MM.1S (cell line): ENCODE measurements at regions not wholly inside any gene's neighbourhood (a gene's known extent, or its start where the extent isn't known, plus 50 kb on each side); places are given as distances from the start of the nearest gene placed in this dataset.

Source experiments
- DNase-seq: peaks from one replicate; pipeline ENCODE4 v3.0.0-alpha.2; 2015
- H2AFZ ChIP-seq: fragments of 300-600 bp; sonication (generic); 2 replicates; pipeline ENCODE4 v1.6.0; 2016; ENCODE audit warnings: antibody characterized with exemption, low read length
- H3F3A ChIP-seq: fragments of 300-600 bp; sonication (generic); 2 replicates; pipeline ENCODE4 v1.6.1; 2016; ENCODE audit warnings: mild to moderate bottlenecking, antibody characterized with exemption, low read length, moderate library complexity, mixed read lengths; ENCODE audit not compliant: insufficient read depth
- H3K27ac ChIP-seq: fragments of 300-600 bp; sonication (generic); 2 replicates; pipeline ENCODE4 v1.5.1; 2016; ENCODE audit warnings: mild to moderate bottlenecking, low read length
- H3K27me3 ChIP-seq: fragments of 300-600 bp; sonication (generic); replicated peaks from 2 replicates; pipeline ENCODE4 v1.6.0; 2016; ENCODE audit warnings: low read length; ENCODE audit not compliant: insufficient read depth
- H3K36me3 ChIP-seq: fragments of 300-600 bp; sonication (generic); replicated peaks from 2 replicates; pipeline ENCODE4 v1.6.1; 2016; ENCODE audit warnings: mild to moderate bottlenecking, low read length, mixed read lengths; ENCODE audit not compliant: insufficient read depth
- H3K4me1 ChIP-seq: fragments of 300-600 bp; sonication (generic); 2 replicates; pipeline ENCODE4 v1.6.1; 2016; ENCODE audit warnings: low read length, mixed read lengths
- H3K4me2 ChIP-seq: fragments of 300-600 bp; sonication (generic); 2 replicates; pipeline ENCODE4 v1.6.0; 2016; ENCODE audit warnings: low read depth, low read length
- H3K4me3 ChIP-seq: fragments of 300-600 bp; sonication (generic); 2 replicates; pipeline ENCODE4 v1.5.1; 2016; ENCODE audit warnings: low read length, mixed read lengths
- H3K79me2 ChIP-seq: fragments of 300-600 bp; sonication (generic); 2 replicates; pipeline ENCODE4 v1.6.1; 2016; ENCODE audit warnings: mixed run types, low read length, mixed read lengths
- H3K9ac ChIP-seq: fragments of 300-600 bp; sonication (generic); 2 replicates; pipeline ENCODE4 v1.6.1; 2016; ENCODE audit warnings: low read length, mixed read lengths
- H3K9me2 ChIP-seq: fragments of 300-600 bp; sonication (generic); replicated peaks from 2 replicates; pipeline ENCODE4 v1.6.1; 2016; ENCODE audit warnings: mild to moderate bottlenecking, low read length, mixed read lengths; ENCODE audit not compliant: insufficient read depth
- H3K9me3 ChIP-seq: fragments of 300-600 bp; sonication (generic); replicated peaks from 2 replicates; pipeline ENCODE4 v1.6.1; 2016; ENCODE audit warnings: mild to moderate bottlenecking, low read length, mixed read lengths; ENCODE audit not compliant: insufficient read depth
- H4K20me1 ChIP-seq: fragments of 300-600 bp; sonication (generic); 2 replicates; pipeline ENCODE4 v1.6.1; 2016; ENCODE audit warnings: mild to moderate bottlenecking, low read length, moderate library complexity, mixed read lengths; ENCODE audit not compliant: insufficient read depth
- EZH2 ChIP-seq: fragments of 300-600 bp; sonication (generic); optimal IDR thresholded peaks from 2 replicates; pipeline ENCODE3; 2017; ENCODE audit warnings: low read depth, mild to moderate bottlenecking, antibody characterized with exemption, low read length, mixed read lengths
- EZH2phosphoT487 ChIP-seq: fragments of 300-600 bp; sonication (generic); IDR thresholded peaks from 2 replicates; pipeline ENCODE4 v1.6.1; 2018; ENCODE audit warnings: antibody characterized with exemption, low read length
- TF ChIP-seq, protein P1 (sequence below): fragments of 300-600 bp; sonication (generic); IDR thresholded peaks from 2 replicates; pipeline ENCODE4 v1.5.1; 2016; ENCODE audit warnings: antibody characterized with exemption, low read length, mixed read lengths

DNA sequence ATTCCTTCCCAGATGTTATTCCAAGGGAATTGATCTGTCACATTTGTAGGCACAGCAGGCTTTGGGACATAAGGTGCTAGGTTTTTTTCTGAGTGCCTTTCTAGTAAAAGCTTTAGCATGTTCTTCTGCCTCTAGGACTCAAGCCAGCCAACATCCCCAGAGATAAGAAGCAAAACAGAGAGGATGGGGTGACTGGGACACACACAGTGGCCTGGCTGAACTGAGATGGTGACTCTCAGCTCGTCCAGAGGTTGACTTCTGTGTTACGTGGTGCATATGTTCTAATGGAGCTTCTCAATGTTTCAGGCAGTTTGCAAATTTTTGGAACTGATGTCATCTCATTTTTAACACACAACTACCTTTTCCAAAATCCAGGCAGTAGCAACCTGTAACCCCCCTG, 188.1 kb upstream of the CELF2 start:
- Histone ChIP-seq H3K4me3 (no peak overlapping the region), H3K9me3 (no peaks in the 10 kb centered on the region), H3K9ac (no peak overlapping the region), H3K4me2 (no peak overlapping the region), H3K36me3 (no peaks in the 10 kb centered on the region), H3K27me3 (no peaks in the 10 kb centered on the region), H2AFZ (no peak overlapping the region), H3K27ac (no peak overlapping the region), H4K20me1 (no peaks in the 10 kb centered on the region), H3K4me1 (no peaks in the 10 kb centered on the region), H3K79me2 (no peaks in the 10 kb centered on the region), H3K9me2 (no peaks in the 10 kb centered on the region), H3F3A (no peaks in the 10 kb centered on the region)
- TF ChIP-seq EZH2phosphoT487 (no peak), EZH2 (no peak)
- TF ChIP-seq, protein P1, sequence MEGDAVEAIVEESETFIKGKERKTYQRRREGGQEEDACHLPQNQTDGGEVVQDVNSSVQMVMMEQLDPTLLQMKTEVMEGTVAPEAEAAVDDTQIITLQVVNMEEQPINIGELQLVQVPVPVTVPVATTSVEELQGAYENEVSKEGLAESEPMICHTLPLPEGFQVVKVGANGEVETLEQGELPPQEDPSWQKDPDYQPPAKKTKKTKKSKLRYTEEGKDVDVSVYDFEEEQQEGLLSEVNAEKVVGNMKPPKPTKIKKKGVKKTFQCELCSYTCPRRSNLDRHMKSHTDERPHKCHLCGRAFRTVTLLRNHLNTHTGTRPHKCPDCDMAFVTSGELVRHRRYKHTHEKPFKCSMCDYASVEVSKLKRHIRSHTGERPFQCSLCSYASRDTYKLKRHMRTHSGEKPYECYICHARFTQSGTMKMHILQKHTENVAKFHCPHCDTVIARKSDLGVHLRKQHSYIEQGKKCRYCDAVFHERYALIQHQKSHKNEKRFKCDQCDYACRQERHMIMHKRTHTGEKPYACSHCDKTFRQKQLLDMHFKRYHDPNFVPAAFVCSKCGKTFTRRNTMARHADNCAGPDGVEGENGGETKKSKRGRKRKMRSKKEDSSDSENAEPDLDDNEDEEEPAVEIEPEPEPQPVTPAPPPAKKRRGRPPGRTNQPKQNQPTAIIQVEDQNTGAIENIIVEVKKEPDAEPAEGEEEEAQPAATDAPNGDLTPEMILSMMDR = no peak
- no peak for DNase-seq

DNA sequence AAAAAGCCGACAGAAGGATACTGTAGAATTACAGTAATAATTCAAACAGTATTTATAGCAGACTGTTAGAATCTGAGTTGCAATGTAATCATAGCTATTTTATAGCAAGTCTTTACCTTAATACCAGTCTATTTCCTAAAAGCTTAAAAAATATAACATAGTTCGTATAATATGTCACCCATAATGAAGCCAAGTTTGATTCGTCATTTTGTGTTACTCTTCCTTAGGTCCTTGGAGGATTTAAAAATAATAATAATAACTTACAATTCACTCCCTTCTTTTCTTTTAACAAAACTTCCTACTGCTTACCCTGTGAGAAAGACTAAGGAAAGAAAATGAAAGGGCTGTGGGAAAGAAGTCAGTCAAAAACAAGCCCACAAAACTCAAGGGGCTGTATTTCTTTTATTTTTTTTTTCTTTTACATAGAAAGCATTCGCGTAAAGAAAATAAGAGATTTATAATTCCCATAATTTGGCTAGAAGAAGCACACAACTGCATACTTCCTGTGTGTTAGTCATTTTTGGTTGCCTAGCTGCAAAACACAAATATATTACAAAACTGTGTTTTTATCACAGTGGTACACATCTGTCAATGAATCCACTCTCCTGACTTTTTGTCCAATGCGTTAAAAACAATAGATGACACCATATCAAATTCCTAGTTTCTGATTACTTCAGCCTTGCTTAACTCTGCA, 187.2 kb upstream of the CELF2 start:
- Histone ChIP-seq H3K79me2 (no peaks in the 10 kb centered on the region), H3K27me3 (no peaks in the 10 kb centered on the region), H3K36me3 (no peaks in the 10 kb centered on the region), H3K4me3 (no peak overlapping the region), H3F3A (no peaks in the 10 kb centered on the region), H2AFZ (no peak overlapping the region), H3K9me3 (no peaks in the 10 kb centered on the region), H3K4me1 (no peaks in the 10 kb centered on the region), H3K9me2 (no peaks in the 10 kb centered on the region), H3K27ac (no peak overlapping the region), H4K20me1 (no peaks in the 10 kb centered on the region), H3K9ac (no peak overlapping the region), H3K4me2 (no peak overlapping the region)
- TF ChIP-seq, protein P1 = no peak
- no peak for TF ChIP-seq EZH2
- no peak for TF ChIP-seq EZH2phosphoT487
- DNase-seq = no peak

DNA sequence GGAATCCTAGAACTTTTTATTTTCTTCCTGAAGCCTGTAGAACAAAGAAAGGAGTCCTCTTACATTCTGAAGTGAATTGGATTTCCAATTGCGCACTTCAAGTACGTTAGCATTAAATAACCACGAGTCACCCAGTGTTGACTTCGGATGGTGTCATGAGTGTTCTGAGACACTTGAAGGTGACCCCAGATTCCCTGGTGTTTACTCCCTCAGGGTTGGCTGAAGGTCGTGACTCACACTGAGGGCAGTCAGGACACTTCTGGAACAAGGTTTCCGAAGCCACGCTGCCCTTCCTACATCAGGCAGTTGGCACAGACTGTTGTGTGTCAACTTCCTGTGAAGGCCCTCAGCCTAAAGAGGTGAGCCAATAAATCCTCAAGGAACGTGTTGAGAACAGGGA, 186.6 kb upstream of the CELF2 start:
- no peaks in the 10 kb centered on the region for H3K4me1 ChIP-seq
- H3K27me3 ChIP-seq = no peaks in the 10 kb centered on the region
- no peaks in the 10 kb centered on the region for H3K36me3 ChIP-seq
- H4K20me1 ChIP-seq = no peaks in the 10 kb centered on the region
- H3F3A ChIP-seq = no peaks in the 10 kb centered on the region
- no peak for TF ChIP-seq EZH2phosphoT487
- TF ChIP-seq EZH2 = no peak
- TF ChIP-seq, protein P1 = no peak
- H2AFZ ChIP-seq = no peak overlapping the region
- no peaks in the 10 kb centered on the region for H3K9me3 ChIP-seq
- DNase-seq = no peak
- no peak overlapping the region for H3K9ac ChIP-seq
- H3K4me3 ChIP-seq = no peak overlapping the region
- H3K9me2 ChIP-seq = no peaks in the 10 kb centered on the region
- no peak overlapping the region for H3K4me2 ChIP-seq
- H3K79me2 ChIP-seq = no peaks in the 10 kb centered on the region
- no peak overlapping the region for H3K27ac ChIP-seq
